Sigmoid colon (tissue), 6 donors: ENCODE measurements at regions not wholly inside any gene's neighbourhood (a gene's known extent, or its start where the extent isn't known, plus 50 kb on each side); places are given as distances from the start of the nearest gene placed in this dataset.
"Not testable (repeated sequence)": the region's sequence is repeated elsewhere in the genome, so short reads cannot be mapped to it uniquely, and the experiment has no call there.

Experiments
- DNase-seq: peaks from one replicate; pipeline ENCODE4 v3.0.0-alpha.2; 2019
- H3K27ac ChIP-seq, 4 donors: fragments of 200-600 bp; sonication (generic); one replicate each; pipeline ENCODE4 v1.5.1; 2016 to 2019; ENCODE audit warnings: mild to moderate bottlenecking in 1 of 4
- H3K27me3 ChIP-seq, 3 donors: fragments of 200-600 bp; sonication (generic); one replicate each; pipeline ENCODE4 v1.5.1; 2019; ENCODE audit warnings: mild to moderate bottlenecking in 1 of 3
- H3K36me3 ChIP-seq, 4 donors: fragments of 200-600 bp; sonication (generic); one replicate each; pipeline ENCODE4 v1.5.1; 2016 to 2019
- H3K4me1 ChIP-seq, 4 donors: fragments of 200-600 bp; sonication (generic); one replicate each; pipeline ENCODE4 v1.5.1; 2017 to 2019
- H3K4me3 ChIP-seq, 4 donors: fragments of 200-600 bp; sonication (generic); one replicate each; pipeline ENCODE4 v1.5.1; 2017 to 2019; ENCODE audit warnings: mild to moderate bottlenecking in 2 of 4, moderate library complexity in 1 of 4
- H3K9me3 ChIP-seq, 4 donors: fragments of 200-600 bp in 3 of 4; sonication (generic) in 3 of 4; one replicate each; pipeline versions ENCODE4 v1.5.1 to v1.6.1; 2013 to 2019
- EP300 ChIP-seq, 4 donors: sonication (generic); formaldehyde crosslinking; IDR thresholded peaks; one replicate each; pipeline ENCODE4 v1.6.1; 2017; ENCODE audit warnings: antibody characterized with exemption in 4 of 4
- POLR2A ChIP-seq, 2 donors: fragments of 450-650 bp; IDR thresholded peaks; one replicate each; pipeline ENCODE4 v1.6.1; 2016; ENCODE audit warnings: antibody characterized with exemption in 2 of 2, mild to moderate bottlenecking in 2 of 2, moderate library complexity in 2 of 2
- POLR2AphosphoS5 ChIP-seq, 4 donors: sonication (generic); formaldehyde crosslinking; IDR thresholded peaks; one replicate each; pipeline ENCODE4 v1.6.1; 2017; ENCODE audit warnings: antibody characterized with exemption in 4 of 4
- WGBS, 2 donors: extraction: QIAGEN DNeasy Blood & Tissue Kit; methylation state at CpG; one replicate each; pipeline ENCODE4 v1.1.7; 2013; 5-methylcytosine and 5-hydroxymethylcytosine counted together
- intact Hi-C: fragments of 100-400 bp; cut with DNase I; formaldehyde crosslinking; loops from one replicate; pipeline ENCODE4 v1.15.1; 2023
- TF ChIP-seq, protein P1 (sequence below), 4 experiments: fragments of 450-650 bp in 3 of 4; fragments of 200-600 bp in 1 of 4; IDR thresholded peaks; one replicate each; pipeline ENCODE4 v1.5.1; 2016 to 2019; ENCODE audit warnings: antibody characterized with exemption in 4 of 4, mild to moderate bottlenecking in 3 of 4, moderate library complexity in 2 of 4
- donor health status: healthy with polysubstance abuse.
- donor health status: healthy.

DNA sequence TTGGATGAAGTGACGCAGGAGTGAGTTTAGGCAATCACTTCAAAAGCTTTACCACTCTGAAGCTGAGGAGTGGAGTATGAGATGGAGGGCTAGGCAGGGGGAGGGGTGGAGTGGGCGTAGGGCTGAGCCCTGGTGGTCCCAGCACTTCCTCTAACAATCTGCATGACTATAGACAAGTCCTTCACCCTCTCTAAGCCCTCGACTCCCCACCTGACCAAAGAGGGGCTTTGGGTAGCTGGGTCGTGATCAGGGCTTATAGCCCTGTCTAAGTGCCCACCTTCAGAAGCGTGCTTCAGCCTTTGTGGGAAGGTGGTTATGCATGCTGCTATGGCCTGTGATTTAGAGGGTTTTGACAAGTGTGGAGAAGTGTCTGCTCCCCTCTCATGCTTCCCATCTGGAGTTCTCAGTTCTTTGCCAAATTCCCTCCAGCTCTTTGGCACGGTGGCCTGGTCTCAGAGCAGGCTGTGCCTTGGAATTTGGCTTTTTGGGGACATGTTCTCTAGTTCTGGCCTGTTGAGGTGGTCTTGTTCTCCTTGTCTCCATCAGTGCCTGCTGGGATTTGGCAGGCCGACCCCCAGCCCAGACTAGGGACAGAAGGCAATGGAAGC, 53.0 kb downstream of the ACTBL2 start:
- intact Hi-C loops: no loop called here
- 84 to 89% methylated on average over 7 of the region's 7 CpGs for WGBS, 2 donors
- Histone ChIP-seq H3K27ac (no peak overlapping the region), H3K4me1 (no peaks in the 10 kb centered on the region), H3K4me3 (no peak overlapping the region), H3K27me3 (no peaks in the 10 kb centered on the region), H3K9me3 (no peaks in the 10 kb centered on the region), H3K36me3 (no peaks in the 10 kb centered on the region)
- TF ChIP-seq EP300 (IDR thresholded peaks at IDR 0.05) (no peak), POLR2AphosphoS5 (IDR thresholded peaks at IDR 0.05) (no peak), POLR2A (IDR thresholded peaks at IDR 0.05) (no peak)
- TF ChIP-seq, protein P1, sequence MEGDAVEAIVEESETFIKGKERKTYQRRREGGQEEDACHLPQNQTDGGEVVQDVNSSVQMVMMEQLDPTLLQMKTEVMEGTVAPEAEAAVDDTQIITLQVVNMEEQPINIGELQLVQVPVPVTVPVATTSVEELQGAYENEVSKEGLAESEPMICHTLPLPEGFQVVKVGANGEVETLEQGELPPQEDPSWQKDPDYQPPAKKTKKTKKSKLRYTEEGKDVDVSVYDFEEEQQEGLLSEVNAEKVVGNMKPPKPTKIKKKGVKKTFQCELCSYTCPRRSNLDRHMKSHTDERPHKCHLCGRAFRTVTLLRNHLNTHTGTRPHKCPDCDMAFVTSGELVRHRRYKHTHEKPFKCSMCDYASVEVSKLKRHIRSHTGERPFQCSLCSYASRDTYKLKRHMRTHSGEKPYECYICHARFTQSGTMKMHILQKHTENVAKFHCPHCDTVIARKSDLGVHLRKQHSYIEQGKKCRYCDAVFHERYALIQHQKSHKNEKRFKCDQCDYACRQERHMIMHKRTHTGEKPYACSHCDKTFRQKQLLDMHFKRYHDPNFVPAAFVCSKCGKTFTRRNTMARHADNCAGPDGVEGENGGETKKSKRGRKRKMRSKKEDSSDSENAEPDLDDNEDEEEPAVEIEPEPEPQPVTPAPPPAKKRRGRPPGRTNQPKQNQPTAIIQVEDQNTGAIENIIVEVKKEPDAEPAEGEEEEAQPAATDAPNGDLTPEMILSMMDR (IDR thresholded peaks at IDR 0.05): no peak
- no peak for DNase-seq

DNA sequence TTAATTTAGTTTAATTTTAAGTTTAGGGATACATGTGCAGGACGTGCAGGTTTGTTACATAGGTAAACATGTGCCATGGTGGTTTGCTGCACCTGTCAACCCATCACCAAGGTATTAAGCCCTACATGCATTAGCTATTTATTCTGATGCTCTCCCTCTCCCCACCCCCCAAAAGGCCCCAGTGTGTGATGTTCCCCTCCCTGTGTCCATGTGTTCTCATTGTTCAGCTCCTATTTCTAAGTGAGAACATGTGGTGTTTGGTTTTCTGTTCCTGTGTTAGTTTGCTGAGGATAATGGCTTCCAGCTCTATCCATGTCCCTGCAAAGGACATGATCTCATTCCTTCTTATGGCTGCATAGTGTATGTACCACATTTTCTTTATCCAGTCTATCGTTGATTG, 53.6 kb downstream of the ACTBL2 start:
- H3K27me3 ChIP-seq, DNase-seq, H3K36me3 ChIP-seq, H3K9me3 ChIP-seq, H3K4me1 ChIP-seq, intact Hi-C loops, H3K27ac ChIP-seq, H3K4me3 ChIP-seq: not testable (repeated sequence)
- 79 to 94% methylated on average over 2 of the region's 2 CpGs for WGBS, 2 donors

DNA sequence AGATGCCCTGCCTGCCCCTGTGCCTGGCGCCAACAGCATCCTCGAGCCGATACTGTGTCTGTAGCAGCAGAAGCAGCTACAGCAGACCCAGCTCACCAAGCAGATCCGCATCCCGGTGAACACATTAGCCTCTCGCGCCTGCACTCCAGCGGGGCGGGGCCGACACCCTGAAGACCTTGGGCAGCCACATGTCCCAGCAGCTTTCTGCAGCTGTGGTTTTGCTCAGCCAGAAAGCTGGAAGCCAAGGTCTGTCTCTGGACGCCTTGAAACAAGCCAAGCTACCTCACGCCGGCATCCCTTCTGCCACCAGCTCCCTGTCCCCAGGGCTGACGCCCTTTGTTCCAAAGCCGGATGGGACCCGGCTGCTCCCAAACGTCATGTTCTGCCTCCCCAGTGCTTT, 59.6 kb downstream of the ACTBL2 start:
- H3K36me3 ChIP-seq: no peaks in the 10 kb centered on the region
- intact Hi-C loops: no loop called here
- TF ChIP-seq POLR2A (IDR thresholded peaks at IDR 0.05) (no peak), EP300 (IDR thresholded peaks at IDR 0.05) (no peak), POLR2AphosphoS5 (IDR thresholded peaks at IDR 0.05) (no peak)
- TF ChIP-seq, protein P1 (IDR thresholded peaks at IDR 0.05): no peak
- WGBS, 2 donors: 93% methylated on average over 17 of the region's 17 CpGs
- H3K27me3 ChIP-seq: no peaks in the 10 kb centered on the region
- no peaks in the 10 kb centered on the region for H3K4me1 ChIP-seq
- no peak overlapping the region for H3K27ac ChIP-seq
- no peak for DNase-seq
- H3K4me3 ChIP-seq: no peak overlapping the region
- H3K9me3 ChIP-seq: no peaks in the 10 kb centered on the region

DNA sequence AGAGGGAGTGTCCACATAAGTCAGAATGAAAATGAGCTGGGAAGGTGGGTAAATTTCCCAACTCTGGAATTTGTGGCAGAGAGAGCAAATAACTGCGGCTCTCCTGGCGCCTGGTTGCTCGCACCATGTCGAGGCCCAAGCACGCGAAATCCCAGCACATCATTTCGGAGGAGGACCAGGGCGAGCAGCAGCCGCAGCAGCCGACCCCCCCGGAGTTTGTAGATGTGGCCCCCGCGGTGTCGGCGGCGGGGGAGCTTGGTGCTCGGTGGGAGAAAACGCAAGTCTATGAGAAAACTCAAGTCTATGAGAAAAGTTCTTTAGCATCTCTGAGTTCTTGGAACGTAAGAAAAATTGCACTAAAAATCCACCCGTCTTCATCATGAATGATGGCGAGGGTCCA, 60.3 kb downstream of the ACTBL2 start:
- no peak overlapping the region for H3K4me3 ChIP-seq
- H3K4me1 ChIP-seq: no peaks in the 10 kb centered on the region
- H3K27me3 ChIP-seq: no peaks in the 10 kb centered on the region
- no peaks in the 10 kb centered on the region for H3K36me3 ChIP-seq
- 95 to 96% methylated on average over 21 of the region's 21 CpGs for WGBS, 2 donors
- no peak overlapping the region for H3K27ac ChIP-seq
- H3K9me3 ChIP-seq: no peaks in the 10 kb centered on the region
- intact Hi-C loops: no loop called here
- TF ChIP-seq POLR2A (IDR thresholded peaks at IDR 0.05) (no peak), POLR2AphosphoS5 (IDR thresholded peaks at IDR 0.05) (no peak), EP300 (IDR thresholded peaks at IDR 0.05) (no peak)
- TF ChIP-seq, protein P1 (IDR thresholded peaks at IDR 0.05): no peak
- no peak for DNase-seq

DNA sequence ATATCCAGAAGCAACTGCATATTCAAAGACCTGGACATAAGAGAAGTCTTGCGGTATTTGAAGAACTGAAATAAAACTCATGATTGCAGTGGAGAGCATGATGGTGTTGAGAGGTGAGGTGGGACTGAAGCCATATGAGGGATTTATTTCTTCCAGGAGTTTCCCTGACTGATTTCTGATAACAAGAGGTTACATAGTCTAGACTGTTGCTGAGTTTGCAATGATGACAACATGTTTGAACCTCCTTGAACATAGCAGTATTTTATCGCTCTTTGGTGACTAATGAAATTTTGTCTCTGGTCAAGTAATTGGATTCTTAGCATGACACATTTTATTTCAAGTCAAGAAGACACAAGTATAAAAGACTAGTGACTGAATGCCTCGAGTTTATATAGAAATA, 61.8 kb downstream of the ACTBL2 start:
- H3K36me3 ChIP-seq: no peaks in the 10 kb centered on the region
- H3K4me3 ChIP-seq: no peak overlapping the region
- H3K9me3 ChIP-seq: no peaks in the 10 kb centered on the region
- no peaks in the 10 kb centered on the region for H3K27me3 ChIP-seq
- H3K27ac ChIP-seq: no peak overlapping the region
- WGBS, 2 donors: 82 to 86% methylated on average over 3 of the region's 3 CpGs
- no peaks in the 10 kb centered on the region for H3K4me1 ChIP-seq
- intact Hi-C loops: no loop called here
- TF ChIP-seq POLR2AphosphoS5 (IDR thresholded peaks at IDR 0.05) (no peak), EP300 (IDR thresholded peaks at IDR 0.05) (no peak), POLR2A (IDR thresholded peaks at IDR 0.05) (no peak)
- TF ChIP-seq, protein P1 (IDR thresholded peaks at IDR 0.05): no peak
- DNase-seq: no peak
